PC-3 (cell line): ENCODE measurements at regions not wholly inside any gene's neighbourhood (a gene's known extent, or its start where the extent isn't known, plus 50 kb on each side); places are given as distances from the start of the nearest gene placed in this dataset.

Experiments
- EZH2 ChIP-seq: fragments of 300-600 bp; sonication (generic); IDR thresholded peaks from one replicate; pipeline ENCODE4 v1.6.1; 2017; ENCODE audit warnings: antibody characterized with exemption, mild to moderate bottlenecking, low read length; ENCODE audit not compliant: unreplicated experiment
- EZH2phosphoT487 ChIP-seq: fragments of 300-600 bp; sonication (generic); IDR thresholded peaks from 2 replicates; pipeline ENCODE4 v1.6.1; 2018; ENCODE audit warnings: mild to moderate bottlenecking, antibody characterized with exemption, low read length, borderline replicate concordance
- TF ChIP-seq, protein P1 (sequence below): fragments of 300-600 bp; sonication (generic); conservative IDR thresholded peaks from 2 replicates; pipeline ENCODE4 v1.5.1; 2017; ENCODE audit warnings: antibody characterized with exemption, low read depth, mild to moderate bottlenecking, low read length

DNA sequence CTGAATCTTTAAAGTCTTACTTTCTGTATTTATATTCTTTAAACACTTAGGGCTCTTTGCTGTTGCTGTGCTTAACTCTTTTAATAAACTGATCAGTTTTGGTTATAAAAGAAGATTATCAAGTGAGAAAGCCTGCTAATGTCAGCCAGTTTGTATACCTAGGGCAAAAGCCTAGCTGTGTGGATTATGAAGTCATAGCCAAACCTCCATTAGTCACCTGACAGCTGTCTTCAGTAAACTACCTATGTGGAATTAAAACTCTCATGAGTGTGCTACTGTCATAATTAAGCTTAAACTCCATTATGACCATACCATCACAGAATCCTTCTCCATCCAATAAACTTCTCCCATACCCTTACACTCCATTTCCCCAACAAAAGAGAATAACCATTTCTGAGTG is 762.7 kb downstream of the NTRK3 start:
- TF ChIP-seq, protein P1, sequence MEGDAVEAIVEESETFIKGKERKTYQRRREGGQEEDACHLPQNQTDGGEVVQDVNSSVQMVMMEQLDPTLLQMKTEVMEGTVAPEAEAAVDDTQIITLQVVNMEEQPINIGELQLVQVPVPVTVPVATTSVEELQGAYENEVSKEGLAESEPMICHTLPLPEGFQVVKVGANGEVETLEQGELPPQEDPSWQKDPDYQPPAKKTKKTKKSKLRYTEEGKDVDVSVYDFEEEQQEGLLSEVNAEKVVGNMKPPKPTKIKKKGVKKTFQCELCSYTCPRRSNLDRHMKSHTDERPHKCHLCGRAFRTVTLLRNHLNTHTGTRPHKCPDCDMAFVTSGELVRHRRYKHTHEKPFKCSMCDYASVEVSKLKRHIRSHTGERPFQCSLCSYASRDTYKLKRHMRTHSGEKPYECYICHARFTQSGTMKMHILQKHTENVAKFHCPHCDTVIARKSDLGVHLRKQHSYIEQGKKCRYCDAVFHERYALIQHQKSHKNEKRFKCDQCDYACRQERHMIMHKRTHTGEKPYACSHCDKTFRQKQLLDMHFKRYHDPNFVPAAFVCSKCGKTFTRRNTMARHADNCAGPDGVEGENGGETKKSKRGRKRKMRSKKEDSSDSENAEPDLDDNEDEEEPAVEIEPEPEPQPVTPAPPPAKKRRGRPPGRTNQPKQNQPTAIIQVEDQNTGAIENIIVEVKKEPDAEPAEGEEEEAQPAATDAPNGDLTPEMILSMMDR: no peak
- TF ChIP-seq EZH2 (no peak), EZH2phosphoT487 (no peak)
